NCI-H1417 treated with DMSO at 0.1 percent for 48 hours (cell line): ENCODE measurements at regions not wholly inside any gene's neighbourhood (a gene's known extent, or its start where the extent isn't known, plus 50 kb on each side); places are given as distances from the start of the nearest gene placed in this dataset.

Experiments
- DNase-seq: peaks from one replicate; lab custom pipeline; 2025; lab: John Stamatoyannopoulos, UW

DNA sequence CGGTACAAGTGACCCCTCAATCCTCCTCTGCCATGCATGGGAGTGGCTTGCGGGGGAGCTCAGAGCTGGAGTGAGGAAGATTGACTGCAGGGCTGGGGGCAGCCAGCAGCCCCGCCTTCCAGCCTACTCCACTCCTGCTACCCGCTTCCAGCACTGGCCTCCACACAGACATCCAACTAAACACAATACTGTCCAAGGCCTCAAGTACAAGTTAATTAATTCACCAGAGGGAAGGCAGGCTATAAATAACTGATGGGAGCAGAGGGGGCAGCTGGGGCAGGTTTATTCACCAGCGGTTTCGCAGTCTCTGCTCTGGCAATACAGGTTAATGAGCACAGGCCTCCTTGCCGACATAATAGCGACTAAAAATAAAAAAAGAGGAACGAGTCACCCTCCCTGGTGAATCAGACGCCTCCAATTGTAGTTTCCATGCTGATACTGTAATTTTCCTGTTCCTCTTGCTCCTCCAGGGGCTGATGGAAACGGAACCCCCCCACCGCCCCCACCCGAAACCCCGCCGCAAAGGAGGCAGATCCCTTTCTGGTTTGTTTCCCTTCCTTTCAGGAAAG, 166.4 kb upstream of the TLE3 start:
- DNase-seq, result peak; percentile 90

DNA sequence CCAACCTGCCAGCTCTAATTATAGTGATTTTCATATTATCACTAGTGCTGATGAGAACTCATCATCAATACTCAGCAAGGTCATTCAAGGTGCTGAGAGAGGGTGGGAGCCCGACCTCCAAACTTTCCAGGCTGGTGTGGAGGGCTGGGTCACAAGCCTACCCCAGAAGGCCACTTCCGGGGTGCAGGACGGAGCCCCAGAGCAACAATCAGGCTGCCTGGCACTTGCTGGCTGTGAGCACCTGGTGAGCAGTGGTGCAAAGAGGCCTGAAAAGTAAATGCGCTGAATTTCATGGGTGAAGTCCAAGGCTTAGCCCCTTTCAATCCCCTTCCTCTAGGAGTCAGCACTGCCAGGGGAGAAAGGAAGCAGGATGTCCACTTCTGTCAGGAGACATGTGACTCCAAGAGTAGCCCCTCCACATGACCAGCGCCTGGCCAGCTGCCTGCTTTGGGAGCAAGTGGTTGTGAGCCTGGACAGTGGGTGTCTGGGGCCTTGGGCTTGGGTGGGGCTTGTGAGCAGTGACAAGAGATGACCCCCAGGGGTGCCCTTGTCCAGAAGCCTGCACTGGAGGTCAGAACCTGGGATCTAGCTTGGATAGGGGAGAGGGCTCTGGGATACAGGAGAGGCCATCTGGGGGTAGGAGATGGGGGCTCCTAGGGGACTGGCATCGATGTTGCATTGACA, 165.0 kb upstream of the TLE3 start:
- no peak for DNase-seq

DNA sequence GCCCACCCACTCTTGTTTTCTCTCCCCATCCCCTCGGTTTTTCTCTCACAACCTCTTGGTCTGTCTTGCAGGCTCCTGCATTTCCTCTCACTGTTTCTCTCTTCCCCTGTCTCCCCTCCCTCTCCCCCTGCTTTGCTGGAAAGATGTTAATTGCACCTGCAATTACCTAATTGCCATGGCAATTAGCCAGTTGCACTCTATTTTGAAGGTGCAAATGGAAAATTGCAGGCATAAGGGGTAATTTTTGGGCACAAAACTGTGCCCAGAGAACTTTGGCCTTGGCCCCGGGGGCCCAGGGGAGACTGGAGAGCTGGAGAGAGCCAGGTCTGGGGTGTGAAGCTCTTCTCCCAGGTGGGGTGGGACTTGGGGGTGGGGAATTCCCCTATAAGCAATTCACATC, 164.5 kb upstream of the TLE3 start:
- DNase-seq, result no peak

DNA sequence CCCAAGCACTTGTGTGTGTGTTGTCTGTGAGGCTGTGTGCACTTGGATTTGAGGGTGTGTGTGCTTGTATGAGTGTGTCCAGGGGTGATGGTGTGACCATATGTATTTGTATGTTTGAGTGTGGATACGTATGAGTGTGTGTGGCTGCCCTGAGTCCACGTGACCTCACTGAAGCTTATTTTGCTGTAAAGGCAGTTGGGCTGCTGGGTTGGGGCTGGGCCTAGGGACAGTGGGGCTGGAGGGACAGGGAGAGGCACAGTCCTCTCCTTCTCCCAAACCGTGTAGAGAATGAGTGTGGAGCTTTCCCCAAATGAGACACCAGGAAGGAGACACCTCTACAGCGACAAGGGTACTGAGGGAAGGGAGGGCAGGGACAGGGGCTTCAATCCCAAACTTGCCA, 163.4 kb upstream of the TLE3 start:
- no peak for DNase-seq

DNA sequence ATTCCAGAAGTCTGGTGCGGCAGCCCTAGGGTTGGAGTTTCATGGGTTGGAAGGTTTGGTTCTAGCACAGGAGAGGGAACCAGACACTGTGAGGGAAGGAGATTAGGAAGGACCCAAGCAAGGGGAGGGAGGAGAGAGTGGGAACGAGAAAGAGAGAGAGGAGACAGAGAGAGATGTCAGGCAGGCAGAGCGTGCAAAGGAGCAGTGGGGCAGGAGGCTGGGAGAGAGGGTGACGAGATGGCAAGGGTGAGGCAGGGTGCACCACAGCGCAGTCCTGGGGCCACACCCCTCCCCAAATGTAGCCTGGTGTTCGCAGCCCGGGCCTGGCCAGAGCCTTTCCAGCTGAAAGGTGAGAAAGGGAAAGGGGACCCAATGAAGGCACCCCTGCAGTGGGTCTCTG, 162.9 kb upstream of the TLE3 start:
- DNase-seq, result no peak

DNA sequence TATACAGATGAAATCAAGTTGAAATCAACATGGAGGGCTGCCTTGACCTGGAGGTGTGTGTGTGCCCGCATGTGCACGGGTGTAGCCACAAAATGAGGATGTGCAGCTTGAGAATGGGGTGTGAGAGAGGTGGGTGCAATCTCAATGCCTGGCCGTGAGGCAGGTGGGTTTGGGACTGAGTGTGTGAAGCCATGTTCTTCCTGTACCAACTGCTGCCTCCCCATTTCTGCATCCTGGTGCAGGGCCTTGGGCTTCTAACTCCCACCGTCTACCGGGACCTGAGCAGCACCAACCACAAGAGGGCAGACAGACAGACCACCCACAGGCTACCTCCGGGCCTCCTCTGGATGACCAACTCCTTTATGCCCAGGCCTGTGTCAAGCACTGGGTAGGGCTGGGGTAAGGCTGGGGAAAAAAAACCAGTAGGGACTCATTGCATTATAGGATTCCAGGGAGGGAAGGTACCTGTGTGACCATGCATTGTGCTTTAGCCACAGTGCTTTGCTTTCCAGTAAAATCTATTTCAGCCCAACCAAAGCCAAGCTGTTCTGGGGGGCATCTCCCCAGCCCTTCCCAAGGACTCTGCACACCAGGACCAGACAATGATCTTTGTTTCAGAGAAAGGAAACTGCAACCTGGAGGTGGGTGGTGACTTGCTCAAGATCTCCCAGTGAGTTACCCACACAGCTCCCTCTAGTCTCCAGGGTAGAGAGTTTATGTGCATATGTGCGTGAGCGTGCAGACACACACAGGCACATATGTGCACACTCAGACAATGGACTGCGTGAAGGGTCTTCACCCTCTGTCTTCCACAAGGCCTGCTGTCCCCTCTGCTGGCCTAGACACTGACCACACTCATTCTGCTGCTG, 162.2 kb upstream of the TLE3 start:
- no peak for DNase-seq

DNA sequence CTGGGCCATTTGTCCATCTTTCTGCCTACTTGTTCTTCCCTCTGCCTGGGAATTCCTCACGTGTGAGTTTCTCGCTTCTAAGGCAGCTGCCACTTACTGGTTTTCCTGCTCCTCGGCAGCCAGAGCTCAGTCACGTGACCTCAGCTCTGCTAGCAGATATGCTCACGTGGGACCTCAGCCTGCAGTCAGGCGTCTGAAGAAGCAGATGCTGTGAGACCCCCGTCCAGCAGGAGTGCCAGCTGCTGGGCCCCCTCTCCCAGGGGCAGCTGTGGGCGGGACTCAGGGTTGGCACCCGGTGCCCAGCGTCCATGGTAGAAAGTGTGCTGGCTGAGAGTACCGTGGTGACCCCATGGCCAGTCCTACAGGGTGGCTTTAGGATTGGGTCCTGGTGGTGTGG, 161.3 kb upstream of the TLE3 start:
- DNase-seq, result no peak

DNA sequence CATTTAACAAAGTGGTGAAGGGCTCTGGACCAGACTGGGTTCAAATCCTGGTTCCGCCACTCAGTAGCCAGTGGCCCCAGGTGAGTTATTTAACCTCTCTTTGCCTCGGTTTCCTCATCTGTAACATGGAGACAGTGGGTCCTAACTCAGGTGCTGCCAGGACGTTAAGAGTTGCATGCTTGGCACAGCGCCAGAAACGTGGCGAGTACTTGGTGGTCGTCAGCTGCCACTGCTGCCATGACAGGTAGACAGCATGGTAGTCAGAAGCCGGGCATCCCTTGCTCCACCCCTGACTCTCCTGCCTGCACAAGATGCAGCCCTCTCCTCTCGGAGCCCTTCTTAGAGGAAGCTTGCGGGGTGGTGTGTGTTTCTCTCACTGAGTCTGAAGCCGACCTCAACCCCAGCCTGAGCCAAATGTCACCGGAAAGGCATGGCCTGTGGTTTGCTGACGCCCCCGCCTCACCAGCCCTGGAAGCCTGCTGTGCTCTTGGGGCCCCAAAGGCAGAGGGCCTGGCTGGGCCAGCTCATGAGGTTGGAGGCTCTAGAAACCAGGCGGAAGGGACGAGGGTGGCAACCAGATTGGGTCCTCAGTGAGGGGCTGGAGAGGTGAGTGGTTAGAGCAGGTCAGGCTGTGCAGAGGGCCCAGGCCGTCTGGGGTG, 160.8 kb upstream of the TLE3 start:
- DNase-seq, result no peak

DNA sequence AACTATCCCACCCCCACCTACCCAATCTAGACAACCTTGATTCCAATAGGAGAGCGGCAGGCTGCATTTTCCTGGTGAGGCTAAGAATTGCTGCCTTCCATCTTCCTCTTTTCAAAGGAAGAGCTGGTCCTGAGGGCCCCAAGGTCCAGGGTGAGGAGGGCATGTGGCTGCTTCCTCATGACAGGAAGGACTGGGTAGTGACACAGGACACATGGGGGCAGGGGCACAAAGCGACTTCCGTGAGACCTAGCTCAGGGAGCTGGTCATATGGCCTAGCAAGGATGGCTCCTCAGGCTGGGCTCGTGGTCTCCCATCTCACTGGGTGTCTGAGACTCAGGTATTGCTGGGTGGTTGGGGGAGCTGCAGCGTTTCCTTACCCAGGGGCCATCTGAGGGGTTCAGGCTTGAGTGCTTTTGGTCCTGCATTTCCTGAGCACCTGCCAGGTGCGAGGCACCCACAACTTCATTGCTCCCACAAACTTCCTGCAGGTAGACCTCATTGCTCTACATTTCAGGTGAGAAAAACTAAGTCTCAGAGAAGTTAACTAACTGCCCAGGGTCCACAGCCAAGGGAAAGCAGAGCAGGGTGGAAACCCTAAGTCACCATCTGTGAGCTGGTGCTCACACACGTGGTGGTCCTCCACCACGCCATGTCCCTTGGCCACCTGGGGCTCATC, 160.0 kb upstream of the TLE3 start:
- no peak for DNase-seq

DNA sequence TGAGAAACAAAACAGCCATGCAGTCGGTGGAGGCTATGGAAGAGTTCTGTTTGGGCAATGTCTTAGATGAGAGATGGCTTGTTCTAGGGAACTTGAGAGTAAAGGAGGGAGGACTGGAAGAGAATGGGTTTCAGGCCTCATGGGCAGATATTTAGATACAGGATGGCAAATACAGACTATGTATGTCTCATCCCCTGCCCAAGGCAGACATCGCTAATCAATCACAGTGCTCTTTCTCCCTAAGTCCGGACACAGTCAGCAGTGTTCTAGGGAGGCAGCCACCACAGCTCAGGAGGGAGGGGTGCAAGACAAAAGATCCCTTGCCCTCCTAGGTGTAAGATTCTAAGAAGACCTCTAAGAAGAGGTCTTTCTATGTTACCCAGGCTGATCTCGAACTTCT, 159.3 kb upstream of the TLE3 start:
- no peak for DNase-seq

DNA sequence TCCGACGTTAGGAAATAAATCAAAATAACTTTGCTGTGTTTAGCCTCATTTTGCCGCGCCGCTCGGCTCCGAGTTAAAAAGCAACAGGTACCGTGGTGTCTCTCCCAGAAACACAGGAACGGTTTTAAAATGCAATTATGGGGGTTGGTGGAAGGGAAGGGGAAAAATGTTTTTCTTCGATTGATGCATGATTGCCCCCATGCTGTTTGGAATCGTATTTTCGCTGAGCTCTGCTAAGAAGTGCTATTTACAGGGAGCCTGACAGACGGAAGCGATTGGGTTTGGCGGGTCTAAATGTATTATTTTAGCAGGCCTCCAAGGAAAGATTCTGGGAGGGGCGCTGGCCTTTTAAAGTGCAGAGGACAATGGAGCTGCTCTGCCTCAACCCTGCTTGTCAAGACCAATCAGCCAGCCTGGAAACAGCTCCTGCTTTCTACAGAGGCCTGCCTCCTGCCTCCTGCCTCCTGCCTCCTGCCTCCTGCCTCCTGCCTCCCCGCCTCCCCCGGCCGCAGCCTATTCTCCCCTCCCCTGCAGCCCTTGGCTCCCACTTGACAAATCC, 156.7 kb upstream of the TLE3 start:
- no peak for DNase-seq

DNA sequence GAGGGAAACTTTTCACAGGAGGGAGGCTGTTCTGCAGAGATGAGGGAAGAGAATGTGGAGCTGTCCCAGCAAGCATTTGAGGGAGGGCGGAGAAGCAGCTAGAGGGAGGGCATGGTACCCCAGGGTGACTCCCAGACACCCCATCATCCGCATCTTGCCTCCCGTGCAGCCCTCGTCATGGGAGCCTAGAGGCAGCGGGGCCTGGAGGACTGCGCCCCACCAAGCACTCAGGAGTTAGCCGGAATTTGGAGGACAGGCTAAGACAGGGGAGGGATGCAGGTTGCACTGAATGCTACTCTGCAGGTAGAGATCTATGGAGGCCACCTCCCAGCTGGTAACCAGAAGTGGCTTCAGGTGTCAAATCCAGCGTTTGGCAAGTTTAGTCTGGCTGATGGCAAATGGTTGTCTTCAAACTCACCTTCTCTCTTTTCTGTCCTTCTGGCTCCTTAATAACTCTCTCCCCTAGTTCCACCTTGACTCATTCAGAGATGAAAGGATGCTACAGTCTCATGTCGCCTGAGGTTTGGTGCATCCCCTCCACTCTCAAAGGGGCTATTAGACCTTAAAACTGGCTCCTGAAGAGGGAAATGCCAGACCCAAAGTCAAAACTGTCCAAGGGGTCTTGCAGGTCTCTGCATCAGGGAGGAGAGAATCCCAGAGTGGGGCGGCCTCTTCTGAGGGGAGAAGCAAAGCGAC, 155.9 kb upstream of the TLE3 start:
- DNase-seq, result no peak

DNA sequence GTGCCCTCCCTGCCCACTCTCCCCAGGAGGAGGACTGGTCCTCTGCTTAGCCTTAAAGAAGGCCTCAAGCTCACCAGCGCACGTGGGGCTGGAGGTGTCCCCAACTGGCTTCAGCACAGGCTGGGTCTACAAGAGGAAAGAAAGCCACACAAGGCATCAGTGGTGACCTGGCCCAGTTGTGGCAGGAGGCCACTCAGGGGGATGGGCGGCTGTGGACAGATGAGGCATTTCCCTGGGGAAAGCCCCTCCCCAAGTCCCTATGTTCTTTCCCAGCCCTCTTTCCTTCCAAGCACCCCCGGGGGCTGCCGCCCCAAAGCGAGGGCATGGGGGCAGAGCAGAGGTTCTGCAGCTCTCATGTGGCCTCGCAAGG, 155.2 kb upstream of the TLE3 start:
- DNase-seq, result no peak

DNA sequence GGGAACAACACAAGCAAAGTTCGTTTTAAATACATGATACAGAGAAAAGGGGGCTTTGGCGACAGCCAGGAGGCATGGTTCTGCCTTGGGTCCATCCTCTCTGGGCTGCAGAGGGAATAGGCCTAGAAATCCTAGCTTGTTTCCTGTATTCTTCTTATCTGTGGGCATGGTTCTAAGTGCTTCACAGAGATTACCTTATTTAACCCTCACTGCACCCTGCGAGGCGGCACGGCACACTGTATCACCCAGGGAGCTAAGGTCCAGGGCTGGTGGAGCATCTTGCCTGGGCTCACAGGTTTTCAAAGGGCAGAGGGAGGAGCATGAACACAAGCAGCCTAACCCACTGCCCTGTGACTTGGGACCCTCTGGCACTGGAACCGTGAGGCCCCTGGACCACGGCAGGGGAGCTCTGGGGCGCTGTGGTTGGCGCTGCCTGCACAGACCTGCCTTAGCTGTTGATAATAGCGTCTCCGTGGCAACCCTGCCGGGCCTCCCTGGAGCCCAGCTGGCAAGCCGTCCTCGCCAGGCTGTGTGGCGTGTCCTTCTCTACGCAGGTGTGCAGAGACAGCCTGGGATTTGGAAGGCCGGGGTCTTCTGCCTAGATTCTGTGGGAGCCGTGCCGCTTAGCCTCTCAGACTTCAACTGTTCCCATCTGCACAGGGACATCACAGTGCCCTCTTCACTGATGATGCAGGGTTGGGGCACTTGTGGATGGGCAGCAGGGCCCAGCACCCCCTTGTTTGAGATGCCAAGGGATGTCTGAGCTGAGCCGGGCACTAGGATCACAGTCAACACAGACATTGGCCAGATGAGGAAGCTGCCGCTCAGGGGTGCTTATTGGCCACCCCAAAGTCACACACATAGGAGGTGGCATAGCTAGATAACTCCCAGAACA, 154.6 kb upstream of the TLE3 start:
- peak; percentile 62 for DNase-seq

DNA sequence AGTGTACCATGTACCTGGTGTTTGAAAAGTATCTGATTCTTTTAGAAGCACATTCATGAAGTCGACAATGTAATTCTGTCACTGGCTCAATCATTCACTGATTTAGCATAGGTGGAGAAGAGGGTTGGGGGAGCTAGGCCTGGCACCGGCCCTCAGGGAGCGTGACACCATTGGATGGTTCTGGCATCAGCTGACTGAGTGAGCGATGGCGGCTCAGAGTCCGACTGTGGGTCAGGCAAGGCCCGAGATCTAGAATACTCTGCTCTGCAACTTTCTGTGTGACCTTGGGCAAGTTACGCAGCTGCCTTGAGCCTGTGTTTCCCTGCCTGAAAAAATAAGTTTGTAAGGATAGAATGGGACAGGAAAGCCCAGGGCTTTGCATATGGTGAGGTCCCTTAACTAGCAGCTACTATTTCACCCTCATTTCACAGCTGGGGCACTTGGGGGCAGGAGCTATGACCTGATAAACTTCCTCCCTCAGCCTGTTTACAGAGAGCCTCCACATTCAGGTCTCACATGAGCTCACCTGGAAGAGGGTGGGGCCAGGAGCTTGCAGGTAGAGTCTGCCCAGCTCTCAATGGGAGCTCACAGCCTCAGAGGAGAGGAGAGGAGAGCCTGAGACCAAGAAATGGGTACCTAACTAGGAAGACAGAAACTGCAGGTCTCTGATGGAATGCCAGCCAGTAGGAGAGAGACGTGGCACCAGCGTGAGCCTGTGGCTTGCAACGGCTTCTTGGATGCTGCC, 153.7 kb upstream of the TLE3 start:
- DNase-seq, result no peak

DNA sequence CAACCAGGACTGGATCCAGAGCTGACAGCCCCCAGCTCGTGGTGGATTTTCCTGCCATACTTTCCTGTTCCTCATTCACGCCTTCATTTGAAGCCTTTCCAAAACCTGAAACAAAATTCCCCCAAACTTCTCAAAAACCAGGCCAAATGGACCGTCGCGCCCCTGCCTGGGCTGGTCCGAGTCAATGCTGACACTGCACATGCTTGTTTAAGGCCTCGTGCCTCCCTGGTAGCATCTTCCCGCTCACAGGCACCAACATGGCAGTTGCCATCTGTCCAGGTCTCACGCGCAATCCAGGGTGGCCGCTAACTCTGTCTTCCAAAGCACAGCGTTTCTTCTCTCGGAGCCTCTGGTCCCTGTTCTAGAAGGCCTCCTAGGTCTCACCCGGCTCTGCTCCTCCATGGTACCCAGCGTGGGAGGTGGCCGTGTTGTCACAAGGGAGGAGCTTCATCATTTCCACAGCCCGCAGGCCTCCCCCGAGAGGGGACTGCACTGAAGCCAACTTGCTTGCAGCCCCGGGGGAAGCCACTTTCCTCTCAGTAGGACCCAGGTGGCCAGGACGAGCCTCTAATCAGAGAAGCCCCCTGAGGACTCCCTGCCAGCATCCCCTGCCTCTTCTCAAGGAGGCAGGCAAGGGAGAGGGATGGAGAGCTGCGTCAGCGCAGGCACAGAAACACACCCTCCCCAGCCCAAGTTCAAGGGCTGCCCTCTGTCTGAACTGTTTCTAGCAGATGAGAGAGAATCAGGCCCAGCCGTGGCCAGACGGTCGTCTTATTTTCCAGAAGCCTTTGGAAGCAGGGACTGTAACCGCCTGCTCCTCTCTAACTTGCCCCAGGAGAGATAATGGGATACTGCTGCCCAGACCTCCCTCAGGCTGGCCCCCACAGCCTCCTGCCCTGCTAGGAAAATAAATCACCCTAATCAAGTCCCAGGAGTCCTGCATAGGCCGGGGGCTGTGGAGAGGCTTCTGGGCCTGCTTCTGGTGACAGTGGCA, 152.8 kb upstream of the TLE3 start:
- DNase-seq, result no peak

DNA sequence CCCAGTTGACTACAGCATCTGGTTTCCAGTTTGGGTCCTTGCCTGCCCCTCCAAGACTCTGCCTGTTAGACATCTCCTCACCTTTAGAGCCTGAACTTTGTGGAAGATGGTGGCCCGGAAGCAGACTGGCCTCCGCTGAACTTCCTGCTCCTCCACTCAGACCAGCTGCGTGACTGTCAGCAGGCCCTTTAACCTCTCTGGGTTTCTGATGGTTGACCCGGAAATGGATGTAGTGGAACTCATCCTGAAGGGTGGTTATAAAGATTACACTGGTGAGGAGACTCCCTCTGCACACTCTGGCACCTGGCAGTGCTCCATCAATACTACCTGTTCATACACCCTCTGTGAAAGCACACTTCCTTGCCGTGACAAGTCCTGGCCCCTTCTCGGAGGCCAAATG, 151.9 kb upstream of the TLE3 start:
- DNase-seq, result no peak
